Trophoblast cell (in vitro differentiated cells and primary cell): ENCODE measurements at regions not wholly inside any gene's neighbourhood (a gene's known extent, or its start where the extent isn't known, plus 50 kb on each side); places are given as distances from the start of the nearest gene placed in this dataset.

Experiments
- DNase-seq, 2 donors: peaks; one replicate each; pipeline ENCODE4 v3.0.0-alpha.2; 2016
- H2AFZ ChIP-seq: 2 replicates; pipeline ENCODE4 v1.6.1; 2013; ENCODE audit warnings: low read length, moderate library complexity, mild to moderate bottlenecking; ENCODE audit not compliant: insufficient read depth, poor library complexity
- H2AK5ac ChIP-seq: 2 replicates; pipeline ENCODE4 v1.6.1; 2013; ENCODE audit warnings: mild to moderate bottlenecking, low read length
- H2BK120ac ChIP-seq: 2 replicates; pipeline ENCODE4 v1.6.1; 2013; ENCODE audit warnings: low read length, mild to moderate bottlenecking, moderate library complexity; ENCODE audit not compliant: insufficient read depth, poor library complexity
- H2BK12ac ChIP-seq: 2 replicates; pipeline ENCODE4 v1.6.1; 2013; ENCODE audit warnings: mild to moderate bottlenecking, low read length, moderate library complexity
- H2BK5ac ChIP-seq: 2 replicates; pipeline ENCODE4 v1.6.1; 2013; ENCODE audit warnings: low read length, low read depth, moderate library complexity, mild to moderate bottlenecking; ENCODE audit not compliant: poor library complexity
- H3K14ac ChIP-seq: 2 replicates; pipeline ENCODE4 v1.6.1; 2013; ENCODE audit warnings: mild to moderate bottlenecking, low read length
- H3K18ac ChIP-seq: 2 replicates; pipeline ENCODE4 v1.6.1; 2013; ENCODE audit warnings: mild to moderate bottlenecking, low read length
- H3K23ac ChIP-seq: 2 replicates; pipeline ENCODE4 v1.6.1; 2013; ENCODE audit warnings: low read length
- H3K27ac ChIP-seq: 2 replicates; pipeline ENCODE4 v1.5.1; 2013; ENCODE audit warnings: low read depth, mild to moderate bottlenecking, inconsistent platforms, low read length, moderate library complexity
- H3K27me3 ChIP-seq: 2 replicates; pipeline ENCODE4 v1.6.1; 2013; ENCODE audit warnings: inconsistent platforms, mild to moderate bottlenecking, low read length, moderate library complexity; ENCODE audit not compliant: insufficient read depth
- H3K36me3 ChIP-seq, 2 experiments: 1 replicate in 1 of 2; 2 replicates in 1 of 2; pipeline ENCODE4 v1.6.1; 2013; ENCODE audit warnings: low read length in 2 of 2, mild to moderate bottlenecking in 2 of 2, moderate library complexity in 1 of 2; ENCODE audit not compliant: insufficient read depth in 2 of 2, control insufficient read depth in 1 of 2
- H3K4ac ChIP-seq: 2 replicates; pipeline ENCODE4 v1.6.1; 2013; ENCODE audit warnings: low read depth, mild to moderate bottlenecking, low read length, moderate library complexity
- H3K4me1 ChIP-seq, 2 experiments: 1 replicate in 1 of 2; 2 replicates in 1 of 2; pipeline ENCODE4 v1.6.1; 2013; ENCODE audit warnings: low read length in 2 of 2, mild to moderate bottlenecking in 2 of 2, moderate library complexity in 1 of 2; ENCODE audit not compliant: insufficient read depth in 2 of 2, control insufficient read depth in 1 of 2
- H3K4me2 ChIP-seq: 2 replicates; pipeline ENCODE4 v1.6.1; 2013; ENCODE audit warnings: inconsistent platforms, mild to moderate bottlenecking, low read length, moderate library complexity
- H3K4me3 ChIP-seq: 2 replicates; pipeline ENCODE4 v1.5.1; 2013; ENCODE audit warnings: mild to moderate bottlenecking, low read depth, low read length, inconsistent platforms
- H3K79me1 ChIP-seq: one replicate; pipeline ENCODE4 v1.6.1; 2013; ENCODE audit warnings: low read length
- H3K79me2 ChIP-seq: 2 replicates; pipeline ENCODE4 v1.6.1; 2013; ENCODE audit warnings: low read length, mild to moderate bottlenecking; ENCODE audit not compliant: control insufficient read depth, insufficient read depth, poor library complexity
- H3K9ac ChIP-seq: 2 replicates; pipeline ENCODE4 v1.6.1; 2013; ENCODE audit warnings: mild to moderate bottlenecking, low read length
- H3K9me3 ChIP-seq: 2 replicates; pipeline ENCODE4 v1.6.1; 2013; ENCODE audit warnings: low read depth, mild to moderate bottlenecking, control low read depth, inconsistent platforms, low read length; ENCODE audit not compliant: insufficient read depth
- H4K12ac ChIP-seq: 2 replicates; pipeline ENCODE4 v1.6.1; 2013; ENCODE audit warnings: low read depth, mild to moderate bottlenecking, low read length, moderate library complexity
- H4K8ac ChIP-seq: 2 replicates; pipeline ENCODE4 v1.6.1; 2013; ENCODE audit warnings: low read depth, mild to moderate bottlenecking, low read length, moderate library complexity
- H4K91ac ChIP-seq: one replicate; pipeline ENCODE4 v1.6.1; 2013; ENCODE audit warnings: low read depth, mild to moderate bottlenecking, low read length, moderate library complexity
- WGBS: extraction: QIAGEN DNeasy Blood & Tissue Kit; methylation state at CpG from one replicate; pipeline ENCODE4 v1.1.7; 2013; ENCODE audit warnings: missing lambda C conversion rate; ENCODE audit not compliant: insufficient read length, insufficient coverage; ENCODE audit errors: extremely low coverage; 5-methylcytosine and 5-hydroxymethylcytosine counted together

DNA sequence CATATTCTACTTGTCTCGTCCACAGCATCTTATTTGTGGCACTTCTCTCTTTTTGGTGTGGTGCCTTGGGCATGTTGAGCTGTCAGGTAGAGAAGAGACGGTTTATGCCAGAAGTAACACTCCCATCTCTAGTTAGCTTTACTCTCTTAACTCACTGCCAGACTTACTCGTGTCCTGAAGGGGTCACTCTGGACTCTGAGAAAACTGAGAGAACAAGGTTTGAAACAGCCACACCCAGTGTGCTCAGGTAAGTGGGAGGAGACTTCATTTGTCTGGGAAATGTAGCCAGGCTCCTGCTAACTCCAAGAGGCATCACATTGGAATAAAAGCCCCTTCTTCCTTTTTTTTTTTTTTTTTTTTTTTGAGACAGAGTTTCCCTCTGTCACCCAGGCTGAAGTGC lies 360.8 kb downstream of the QKI start:
- H3K9ac ChIP-seq, result no peak overlapping the region
- H3K36me3 ChIP-seq, result no peaks in the 10 kb centered on the region
- H3K4me3 ChIP-seq, result no peak overlapping the region
- H2AK5ac ChIP-seq, result no peak overlapping the region
- H2BK12ac ChIP-seq, result no peak overlapping the region
- no peak overlapping the region for H4K12ac ChIP-seq
- no peak overlapping the region for H4K91ac ChIP-seq
- peaks cover 2% of the 10 kb centered on the region for H3K9me3 ChIP-seq
- no peak overlapping the region for H4K8ac ChIP-seq
- no peak overlapping the region for H2BK120ac ChIP-seq
- WGBS, result no CpG with 5 or more reads among the region's 3 CpGs
- H2AFZ ChIP-seq, result no peak overlapping the region
- no peak overlapping the region for H3K14ac ChIP-seq
- no peak overlapping the region for H3K4me2 ChIP-seq
- H3K18ac ChIP-seq, result no peak overlapping the region
- no peaks in the 10 kb centered on the region for H3K4me1 ChIP-seq
- H3K27me3 ChIP-seq, result no peaks in the 10 kb centered on the region
- H2BK5ac ChIP-seq, result no peak overlapping the region
- H3K4ac ChIP-seq, result no peak overlapping the region
- no peaks in the 10 kb centered on the region for H3K79me2 ChIP-seq
- H3K23ac ChIP-seq, result no peak overlapping the region
- peak in 1 of 2 donors; percentile 59 for DNase-seq
- H3K27ac ChIP-seq, result no peak overlapping the region
- H3K79me1 ChIP-seq, result no peaks in the 10 kb centered on the region

DNA sequence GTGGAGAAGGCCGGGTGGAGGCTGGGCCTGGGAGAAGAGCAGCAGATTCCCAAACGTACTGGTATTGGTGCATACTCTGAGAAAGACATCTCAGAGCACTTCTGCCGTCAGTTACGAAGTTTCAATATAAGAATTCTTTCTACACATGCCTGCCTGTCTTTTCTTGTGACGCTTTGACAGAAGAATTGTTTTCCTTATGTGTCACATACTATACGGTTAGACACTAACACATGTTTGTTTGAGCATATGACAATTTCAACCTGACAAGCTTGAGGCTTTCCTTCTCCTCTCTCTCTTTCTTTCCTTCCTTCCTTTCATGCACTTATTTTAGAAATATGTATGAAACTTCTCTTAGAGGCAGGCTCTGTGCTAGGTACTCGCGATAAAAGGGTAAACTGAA lies 360.0 kb downstream of the QKI start:
- no peak for DNase-seq
- no peak overlapping the region for H2BK12ac ChIP-seq
- no peak overlapping the region for H3K4me3 ChIP-seq
- H3K79me1 ChIP-seq, result no peaks in the 10 kb centered on the region
- no peak overlapping the region for H3K4ac ChIP-seq
- H4K12ac ChIP-seq, result no peak overlapping the region
- H2BK120ac ChIP-seq, result no peak overlapping the region
- no peak overlapping the region for H3K4me2 ChIP-seq
- WGBS, result no CpG with 5 or more reads among the region's 8 CpGs
- H2AFZ ChIP-seq, result no peak overlapping the region
- H3K18ac ChIP-seq, result no peak overlapping the region
- no peak overlapping the region for H3K9ac ChIP-seq
- no peak overlapping the region for H3K14ac ChIP-seq
- H2BK5ac ChIP-seq, result no peak overlapping the region
- no peak overlapping the region for H2AK5ac ChIP-seq
- no peak overlapping the region for H4K91ac ChIP-seq
- H3K27ac ChIP-seq, result no peak overlapping the region
- no peaks in the 10 kb centered on the region for H3K36me3 ChIP-seq
- H3K4me1 ChIP-seq, result no peaks in the 10 kb centered on the region
- H3K23ac ChIP-seq, result no peak overlapping the region
- peaks cover 2% of the 10 kb centered on the region for H3K9me3 ChIP-seq
- no peaks in the 10 kb centered on the region for H3K27me3 ChIP-seq
- H3K79me2 ChIP-seq, result no peaks in the 10 kb centered on the region
- H4K8ac ChIP-seq, result no peak overlapping the region

DNA sequence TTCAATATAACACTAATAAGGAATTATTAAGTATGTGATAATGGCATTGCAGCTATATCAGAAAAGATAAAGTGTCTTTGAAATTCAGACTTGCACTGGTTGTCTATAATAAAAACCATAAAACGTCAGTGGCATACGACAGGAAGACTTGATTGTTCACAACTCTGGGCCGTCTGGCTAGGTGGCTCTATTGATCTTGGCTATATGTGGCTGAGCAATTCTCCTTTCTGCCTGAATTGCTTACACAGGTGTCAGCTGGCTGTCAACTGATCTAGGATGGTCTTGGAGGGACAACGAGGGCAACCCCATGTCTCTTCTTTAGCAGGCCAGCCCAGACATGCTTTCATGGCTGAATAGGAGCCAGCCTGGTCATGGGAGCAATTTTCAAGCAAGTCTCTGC lies 359.1 kb downstream of the QKI start:
- Histone ChIP-seq H3K23ac (peak overlapping the region; percentile 66), H3K9me3 (peaks cover 2% of the 10 kb centered on the region), H3K4me2 (no peak overlapping the region), H3K27ac (no peak overlapping the region), H3K4ac (no peak overlapping the region), H2BK12ac (no peak overlapping the region), H3K79me1 (no peaks in the 10 kb centered on the region), H4K12ac (no peak overlapping the region), H3K4me1 (no peaks in the 10 kb centered on the region), H3K4me3 (no peak overlapping the region), H2AK5ac (no peak overlapping the region), H3K79me2 (no peaks in the 10 kb centered on the region), H2BK5ac (no peak overlapping the region), H3K9ac (no peak overlapping the region), H3K27me3 (no peaks in the 10 kb centered on the region), H4K8ac (no peak overlapping the region), H3K36me3 (no peaks in the 10 kb centered on the region), H4K91ac (no peak overlapping the region), H2BK120ac (no peak overlapping the region), H2AFZ (no peak overlapping the region), H3K18ac (no peak overlapping the region), H3K14ac (no peak overlapping the region)
- WGBS, result no CpG with 5 or more reads among the region's 4 CpGs
- no peak for DNase-seq

DNA sequence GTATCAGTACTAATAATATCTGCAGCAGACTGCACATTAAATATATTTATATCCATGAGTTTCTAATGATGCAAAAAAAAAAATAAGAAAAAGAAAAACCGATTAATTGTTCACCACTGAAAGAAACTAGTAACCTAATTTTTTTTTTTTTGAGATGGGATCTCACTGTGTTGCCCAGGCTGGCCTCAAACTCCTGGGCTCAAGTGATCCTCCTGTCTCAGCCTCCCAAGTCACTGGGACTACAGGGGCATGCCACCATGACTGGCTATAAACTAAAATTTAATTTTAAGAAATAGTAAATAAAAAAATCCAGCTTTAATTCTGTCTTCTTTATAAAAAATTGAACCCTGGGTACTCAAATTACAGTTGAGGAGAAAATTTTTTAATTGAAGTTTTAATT lies 358.2 kb downstream of the QKI start:
- Histone ChIP-seq H2AK5ac (no peak overlapping the region), H2BK12ac (no peak overlapping the region), H3K27ac (no peak overlapping the region), H3K9ac (no peak overlapping the region), H3K79me1 (no peaks in the 10 kb centered on the region), H3K14ac (no peak overlapping the region), H3K4me1 (no peaks in the 10 kb centered on the region), H3K23ac (no peak overlapping the region), H3K4me2 (no peak overlapping the region), H3K4me3 (no peak overlapping the region), H3K4ac (no peak overlapping the region), H3K36me3 (no peaks in the 10 kb centered on the region), H3K27me3 (no peaks in the 10 kb centered on the region), H3K18ac (no peak overlapping the region), H3K79me2 (no peaks in the 10 kb centered on the region), H4K91ac (no peak overlapping the region), H4K8ac (no peak overlapping the region), H2AFZ (no peak overlapping the region), H2BK5ac (no peak overlapping the region), H3K9me3 (peaks cover 2% of the 10 kb centered on the region), H4K12ac (no peak overlapping the region), H2BK120ac (no peak overlapping the region)
- no peak for DNase-seq
- WGBS, result no CpG with 5 or more reads among the region's 1 CpG
